GM19467 (cell line): ENCODE measurements at regions not wholly inside any gene's neighbourhood (a gene's known extent, or its start where the extent isn't known, plus 50 kb on each side); places are given as distances from the start of the nearest gene placed in this dataset.

Experiments
- ATAC-seq: cut with Tn5 transposase; IDR thresholded peaks from one replicate; pipeline ENCODE4 v1.9.1; 2021; ENCODE audit warnings: mild to moderate bottlenecking, moderate library complexity; ENCODE audit not compliant: unreplicated experiment

DNA sequence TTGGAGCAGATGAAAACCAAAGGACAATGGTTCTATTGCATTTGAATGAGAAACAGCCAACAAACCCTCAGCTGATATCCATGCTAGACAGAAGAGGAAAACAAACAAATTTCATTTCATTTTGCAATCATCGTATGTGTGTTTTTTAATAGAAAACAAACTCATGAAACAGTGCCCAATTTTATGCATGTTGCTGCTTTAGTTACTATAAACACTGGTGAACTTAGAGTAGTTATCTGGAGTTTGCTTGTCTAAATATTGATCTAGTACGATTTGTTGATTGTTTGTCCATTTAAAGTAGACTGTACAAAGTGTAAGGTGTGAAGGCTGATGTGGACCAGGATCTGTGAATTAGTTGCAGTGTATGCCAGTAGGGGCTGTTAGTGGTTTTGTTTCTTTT, 166.6 kb downstream of the KITLG start:
- no peak for ATAC-seq

- ATAC-seq: no peak
Measured at GRCh38 chr12:88416155-88416554, 164.1 kb downstream of the KITLG start.

GRCh38 chr12:88416786-88417185, 163.5 kb downstream of the KITLG start:
- ATAC-seq: no peak

DNA sequence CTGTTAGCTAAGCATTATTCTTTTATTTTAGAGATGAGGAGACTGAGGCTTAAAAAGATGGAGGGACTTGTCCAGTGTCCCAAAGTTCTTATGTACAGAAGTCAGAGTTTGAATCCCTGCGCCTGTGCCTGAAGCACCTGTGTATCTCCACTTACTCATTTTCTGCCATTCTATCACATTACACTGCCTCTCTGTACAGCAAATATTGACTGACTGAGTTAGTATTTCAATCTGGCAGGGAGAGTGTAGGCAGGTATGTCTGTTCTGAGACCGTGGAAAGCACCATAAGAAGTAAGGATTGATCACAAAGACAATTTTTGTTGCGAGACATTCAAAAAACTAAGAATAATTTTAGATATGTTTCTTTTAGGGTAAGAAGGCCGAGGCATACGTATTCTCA, 162.7 kb downstream of the KITLG start:
- ATAC-seq: no peak

- no peak for ATAC-seq
Measured at GRCh38 chr12:88418856-88419497, 161.3 kb downstream of the KITLG start.

DNA sequence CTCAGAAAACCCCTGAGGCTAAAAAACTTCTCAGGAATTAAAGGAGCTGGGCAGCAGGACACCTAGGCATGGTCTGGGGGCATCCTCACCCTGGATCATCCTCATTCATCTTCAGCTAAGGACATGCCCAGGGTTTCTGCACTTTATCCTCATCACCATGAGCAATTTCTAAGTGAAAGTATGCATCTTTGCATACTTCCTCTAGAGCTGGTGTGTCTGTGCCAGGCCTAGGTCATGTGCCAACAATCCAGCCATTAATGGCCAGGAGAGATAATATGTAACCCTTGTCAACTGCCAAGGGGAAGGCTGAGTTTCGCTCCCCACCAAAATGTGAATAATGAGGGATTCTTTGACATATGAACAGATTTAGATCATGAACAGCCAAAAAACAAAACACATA, 160.5 kb downstream of the KITLG start:
- ATAC-seq: no peak

GRCh38 chr12:88420457-88420856, 159.8 kb downstream of the KITLG start:
- ATAC-seq: no peak

DNA sequence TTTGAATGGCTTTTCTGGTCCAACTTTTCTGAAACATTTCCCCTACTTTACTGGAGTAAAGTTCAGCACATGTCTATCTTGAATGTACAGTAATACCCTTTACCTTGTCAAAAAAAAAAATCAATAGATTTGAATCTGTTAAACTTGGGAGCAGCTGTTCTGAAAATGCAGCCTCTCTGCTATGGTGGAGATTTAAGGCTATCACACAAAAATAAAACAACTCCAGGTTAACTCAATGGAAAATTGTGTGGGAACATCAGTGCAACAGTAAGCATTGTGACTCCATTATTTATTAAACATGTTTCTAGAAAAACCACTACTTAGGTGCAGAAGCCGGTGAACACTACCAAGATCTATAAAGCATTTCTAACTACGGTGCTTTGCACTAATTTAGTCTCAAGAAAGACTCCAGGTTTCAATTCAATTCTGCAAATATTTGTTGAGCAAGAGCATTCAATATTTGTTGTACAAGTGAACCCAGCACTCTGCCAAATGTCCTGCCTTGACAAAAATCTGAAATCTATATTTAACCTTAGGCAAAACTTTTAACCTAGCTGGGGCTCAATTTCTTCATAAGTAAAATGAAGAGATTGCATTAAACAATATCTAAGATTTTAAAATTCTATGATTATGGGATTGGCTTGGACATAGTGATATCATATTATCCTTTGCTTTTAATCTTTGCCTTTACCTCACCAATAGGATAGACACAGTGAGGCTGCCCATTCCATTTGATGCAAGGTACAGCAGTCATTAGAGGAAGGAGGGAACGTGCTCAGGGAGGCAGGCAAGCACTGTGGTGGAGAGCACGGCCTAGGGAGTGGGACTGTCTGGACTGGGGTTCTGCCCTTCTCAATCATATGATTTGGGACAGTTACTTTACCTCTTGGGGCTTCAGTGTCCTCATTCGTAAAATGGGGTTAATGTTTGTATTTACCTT, 155.2 kb downstream of the KITLG start:
- no peak for ATAC-seq

DNA sequence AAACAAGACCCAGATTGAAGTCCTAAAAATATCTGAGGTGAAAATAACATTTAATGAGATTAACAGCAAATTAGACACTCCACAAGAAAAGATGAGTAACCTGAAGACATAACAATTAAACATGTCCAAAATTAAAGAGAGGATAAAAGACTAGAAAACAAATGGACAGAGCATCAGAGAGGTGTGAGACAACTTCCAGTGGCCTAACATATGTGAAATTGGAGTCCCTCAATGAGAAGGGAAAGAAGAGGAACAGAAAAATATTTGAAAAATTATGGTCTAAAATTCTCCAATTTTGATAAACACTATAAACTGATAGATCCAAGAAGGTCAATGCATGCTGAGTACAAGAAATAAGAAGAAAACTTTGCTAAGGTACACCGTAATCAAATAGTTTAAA, 151.9 kb downstream of the KITLG start:
- ATAC-seq: no peak

GRCh38 chr12:88431246-88431645, 149.0 kb downstream of the KITLG start:
- no peak for ATAC-seq

- no peak for ATAC-seq
Measured at GRCh38 chr12:88432531-88433490, 147.5 kb downstream of the KITLG start.

- ATAC-seq: peak; percentile 66
Measured at GRCh38 chr12:88433997-88434703, 146.1 kb downstream of the KITLG start.

DNA sequence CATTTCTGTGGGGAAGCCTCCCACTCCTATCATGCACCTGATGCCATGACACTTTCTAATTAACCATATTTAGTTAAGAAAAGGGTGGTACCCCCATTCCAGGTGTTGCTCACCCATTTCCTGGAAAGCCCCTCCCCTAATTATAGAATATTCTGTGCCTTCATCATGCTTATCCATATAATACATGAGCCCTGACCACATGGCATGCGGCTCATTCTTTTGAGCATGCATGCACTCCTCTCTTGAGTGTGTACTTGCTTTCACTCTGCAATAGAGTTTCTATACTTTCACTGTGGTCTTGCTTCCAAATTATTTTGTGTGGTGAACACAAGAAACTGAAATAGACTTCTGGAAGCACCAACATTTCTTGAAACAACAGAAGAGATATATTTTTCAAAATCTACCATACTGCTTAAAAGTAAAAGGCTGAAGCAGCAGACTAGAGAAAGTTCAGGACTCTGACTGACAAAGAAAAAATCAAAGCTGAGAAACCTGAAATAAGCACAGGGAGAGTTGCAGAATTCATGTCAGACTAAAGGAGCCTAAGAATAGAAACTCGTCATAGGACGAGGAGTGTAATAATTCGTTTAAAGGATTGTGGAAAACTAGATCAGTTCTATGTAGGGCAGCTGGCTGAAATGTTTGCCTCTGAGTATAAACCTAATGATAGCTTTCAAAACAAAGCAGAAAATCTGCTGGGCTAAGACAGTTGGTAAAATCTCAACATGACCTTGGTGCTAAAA, 144.8 kb downstream of the KITLG start:
- ATAC-seq: no peak

- ATAC-seq: no peak
Measured at GRCh38 chr12:88437226-88437625, 143.0 kb downstream of the KITLG start.
